ENCODE measurements at regions not wholly inside any gene's neighbourhood (a gene's known extent, or its start where the extent isn't known, plus 50 kb on each side); places are given as distances from the start of the nearest gene placed in this dataset.

- DNase-seq, result no peak
Observed at GRCh38 chr5:7036192-7036835, 323.1 kb downstream of the TENT4A start.

DNA sequence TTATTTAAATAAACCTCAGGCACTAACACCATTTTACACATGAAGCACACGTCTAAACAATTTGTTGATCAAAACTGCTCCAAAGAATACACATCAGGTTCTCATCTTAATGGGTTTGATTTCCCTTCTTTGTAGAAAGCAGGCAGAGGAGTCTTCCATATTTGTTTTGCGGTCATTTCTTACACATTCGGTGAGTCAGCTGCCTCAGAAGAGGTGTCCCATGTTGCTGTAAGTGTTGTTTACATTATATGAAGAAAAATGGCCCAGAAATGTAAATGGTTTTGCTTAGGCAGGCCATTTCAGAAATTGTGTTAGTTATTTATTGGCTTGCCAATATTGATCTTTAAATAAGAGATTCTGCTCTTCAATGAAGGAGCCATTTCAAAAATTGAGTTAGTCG lies 325.8 kb downstream of the TENT4A start:
- DNase-seq, result no peak

DNA sequence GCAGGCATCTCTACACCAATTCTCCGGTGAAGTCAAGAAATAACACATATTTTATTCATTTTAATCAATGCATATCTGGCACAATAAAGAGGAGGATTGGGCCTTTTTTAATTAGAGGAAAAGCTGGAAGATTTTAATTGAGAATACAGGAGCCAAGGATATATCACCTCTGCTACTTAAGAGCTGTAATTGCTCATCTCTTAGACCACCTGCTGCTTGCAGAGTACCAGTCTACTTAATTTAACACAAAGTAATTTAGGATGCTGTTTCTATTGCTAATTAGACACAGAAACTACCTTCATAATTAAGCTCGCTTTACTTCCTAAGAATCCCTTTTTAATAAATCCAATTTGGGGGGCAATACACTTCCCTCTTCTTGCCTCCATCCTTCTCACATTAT lies 326.9 kb downstream of the TENT4A start:
- DNase-seq, result no peak

GRCh38 chr5:7043797-7044196 lies 330.6 kb downstream of the TENT4A start:
- DNase-seq, result no peak

DNA sequence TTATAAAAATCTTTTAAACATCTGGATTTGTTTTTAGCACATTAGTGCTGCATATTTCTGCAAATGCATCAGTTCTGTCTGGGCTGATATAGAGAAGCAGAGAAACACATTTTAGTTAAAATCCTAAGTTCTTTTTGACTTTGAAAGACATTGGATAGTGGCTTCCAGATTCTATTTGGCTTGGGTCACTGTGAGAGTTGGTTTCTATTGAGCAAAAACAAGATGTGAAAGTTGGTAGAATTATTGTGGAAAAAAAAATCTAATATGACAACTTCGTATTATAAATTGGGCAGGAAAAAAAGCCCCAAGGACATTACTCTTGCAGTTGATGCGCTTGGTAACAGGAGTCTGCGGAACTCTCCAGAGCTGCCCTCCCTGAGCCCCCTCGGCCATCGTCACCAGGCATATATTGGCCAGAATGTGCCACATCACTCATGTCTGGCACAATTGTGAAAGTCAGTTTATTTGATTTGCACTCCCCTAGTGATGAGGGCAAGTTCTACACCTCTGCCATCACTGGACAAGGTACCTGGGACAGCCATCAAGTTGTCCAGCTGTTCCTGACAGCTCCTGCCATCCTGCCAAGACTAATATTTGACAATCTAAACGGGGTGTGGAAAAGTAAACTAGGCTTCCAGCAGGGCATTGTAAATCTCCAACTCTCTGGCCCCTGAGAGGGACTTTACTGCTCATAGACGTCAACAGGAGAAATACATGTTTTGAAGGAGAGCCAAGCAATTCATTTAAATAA lies 334.5 kb downstream of the TENT4A start:
- DNase-seq, result no peak

DNA sequence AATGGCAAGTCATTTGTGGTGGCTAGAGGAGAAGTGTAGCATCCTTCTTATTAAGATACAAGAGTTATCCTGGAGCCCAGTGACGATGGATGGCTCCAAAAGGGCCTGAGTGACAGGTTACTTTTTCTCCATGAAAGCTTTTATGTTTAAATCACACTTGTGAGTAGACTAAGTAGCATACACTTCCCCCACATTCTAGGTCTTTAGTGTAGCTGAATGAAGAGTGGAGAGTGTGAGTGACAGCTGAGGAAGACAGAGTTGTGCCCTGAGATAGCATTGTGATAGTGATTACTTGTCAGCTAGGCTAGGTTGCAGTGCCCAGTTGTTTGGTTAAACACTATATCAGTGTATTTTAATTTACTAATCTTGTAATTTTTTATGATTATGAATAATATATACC lies 337.8 kb downstream of the TENT4A start:
- no peak for DNase-seq

DNA sequence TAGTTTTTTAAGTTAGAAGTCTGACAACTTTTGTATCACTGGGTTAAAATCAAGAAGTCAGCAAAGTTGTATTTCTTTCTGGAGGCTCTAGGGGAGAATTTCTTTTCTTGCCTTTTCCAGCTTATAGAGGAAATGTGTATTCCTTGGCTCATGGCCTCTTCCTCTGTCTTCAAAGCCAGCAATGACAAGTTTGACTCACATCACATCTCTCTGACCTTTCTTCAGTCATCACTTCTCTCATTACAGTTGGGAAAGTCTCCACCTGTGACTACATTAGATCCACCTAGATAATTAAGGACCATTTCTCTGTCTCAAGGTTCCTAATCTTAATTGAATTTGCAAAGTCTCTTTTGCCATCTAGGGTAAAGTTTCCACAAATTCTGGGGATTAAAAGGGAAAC lies 339.9 kb downstream of the TENT4A start:
- DNase-seq, result no peak

DNA sequence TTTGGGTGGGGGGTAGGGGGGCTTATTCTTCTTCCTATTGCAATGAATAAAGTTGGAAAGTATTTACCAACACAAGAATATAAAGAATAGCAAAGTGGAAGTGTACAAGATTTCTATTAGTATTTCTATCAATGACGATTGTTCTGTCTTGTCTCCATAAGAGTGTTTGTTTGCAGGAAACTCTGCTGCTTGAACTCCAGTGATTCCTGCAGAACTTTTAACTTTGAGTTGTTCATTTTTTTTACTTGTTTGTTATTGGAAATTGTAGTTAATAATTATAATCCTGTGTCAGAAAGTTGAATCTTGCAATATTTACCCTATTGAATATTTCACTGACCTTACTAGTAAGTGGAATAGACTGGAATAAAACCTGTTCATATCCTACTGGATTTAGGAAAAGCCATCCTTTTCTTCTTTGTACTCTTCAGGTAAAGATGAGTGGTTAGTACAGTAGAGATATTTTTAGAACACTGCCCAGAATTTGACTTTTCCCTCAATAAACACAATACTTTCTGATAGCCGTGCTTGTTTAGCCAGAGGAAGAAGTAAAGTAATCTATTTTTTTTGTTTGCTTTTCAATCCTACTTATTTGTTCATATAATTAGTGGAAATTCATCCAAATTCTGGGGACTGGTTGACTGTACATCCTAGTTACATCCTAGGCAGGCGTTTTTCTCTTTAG lies 340.4 kb downstream of the TENT4A start:
- DNase-seq, result no peak

- no peak for DNase-seq
Observed at GRCh38 chr5:7066471-7067235, 329.3 kb upstream of the ADCY2 start.

- DNase-seq, result no peak
Observed at GRCh38 chr5:7068156-7068555, 327.8 kb upstream of the ADCY2 start.

DNA sequence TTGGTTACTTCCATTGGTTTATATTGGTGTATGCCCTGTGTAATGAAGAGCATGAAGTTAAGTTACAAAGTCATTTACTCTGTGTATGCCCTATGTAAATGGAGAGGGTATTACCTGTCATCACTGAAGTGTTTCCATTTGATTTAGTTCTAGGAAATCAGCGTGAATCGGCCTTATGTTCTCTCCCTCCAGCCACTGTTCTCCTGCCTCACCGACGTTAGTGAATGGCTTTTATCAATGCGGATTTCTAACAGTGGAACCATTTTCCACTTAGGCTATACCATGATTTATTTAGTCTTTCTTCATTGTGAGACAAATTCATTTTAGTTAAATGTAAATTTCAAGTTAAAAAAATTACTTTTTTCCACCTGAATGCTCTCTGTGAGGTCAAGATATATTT lies 327.0 kb upstream of the ADCY2 start:
- DNase-seq, result no peak

GRCh38 chr5:7072188-7072587 lies 323.8 kb upstream of the ADCY2 start:
- no peak for DNase-seq

- DNase-seq, result no peak
Observed at GRCh38 chr5:7073666-7074065, 322.3 kb upstream of the ADCY2 start.

DNA sequence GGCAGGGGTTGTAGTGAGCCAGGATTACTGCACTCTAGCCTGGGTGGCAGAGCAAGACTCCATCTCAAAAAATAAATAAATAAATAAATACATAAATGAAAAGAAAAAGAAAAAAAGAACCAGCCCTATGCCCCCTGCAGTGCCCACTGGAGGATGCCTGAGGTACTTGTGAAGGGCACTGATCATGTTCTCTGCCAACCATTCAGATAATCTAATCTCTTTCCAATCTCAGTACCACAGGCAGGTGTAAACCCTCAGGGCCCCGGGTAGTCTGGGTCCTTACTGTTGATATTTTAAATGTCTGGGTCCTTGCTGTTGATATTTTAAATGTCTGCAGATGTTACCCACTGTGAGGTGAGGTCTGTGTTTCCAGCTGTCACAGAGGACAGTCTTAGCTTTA lies 321.8 kb upstream of the ADCY2 start:
- DNase-seq, result no peak

- DNase-seq, result no peak
Observed at GRCh38 chr5:7075470-7075869, 320.5 kb upstream of the ADCY2 start.

DNA sequence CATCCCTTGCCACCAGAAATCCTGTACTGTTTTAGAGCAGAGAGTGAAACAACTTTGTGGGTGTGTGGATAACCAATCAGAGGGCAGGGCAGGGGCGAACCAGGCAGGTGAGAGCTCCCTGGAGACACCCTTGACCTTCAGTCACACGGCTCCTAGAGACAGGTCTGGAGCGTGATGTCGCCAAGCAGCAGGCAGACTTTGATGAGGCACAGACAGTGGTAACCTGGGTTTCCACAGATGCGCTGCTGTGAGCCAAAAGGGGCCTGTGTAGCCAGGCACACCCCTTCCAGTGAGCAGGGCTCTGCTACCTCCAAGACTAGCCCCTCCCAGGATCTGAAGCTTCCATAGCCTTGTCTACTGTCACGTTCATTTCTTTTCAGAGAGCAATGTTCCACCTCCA lies 317.8 kb upstream of the ADCY2 start:
- DNase-seq, result no peak

DNA sequence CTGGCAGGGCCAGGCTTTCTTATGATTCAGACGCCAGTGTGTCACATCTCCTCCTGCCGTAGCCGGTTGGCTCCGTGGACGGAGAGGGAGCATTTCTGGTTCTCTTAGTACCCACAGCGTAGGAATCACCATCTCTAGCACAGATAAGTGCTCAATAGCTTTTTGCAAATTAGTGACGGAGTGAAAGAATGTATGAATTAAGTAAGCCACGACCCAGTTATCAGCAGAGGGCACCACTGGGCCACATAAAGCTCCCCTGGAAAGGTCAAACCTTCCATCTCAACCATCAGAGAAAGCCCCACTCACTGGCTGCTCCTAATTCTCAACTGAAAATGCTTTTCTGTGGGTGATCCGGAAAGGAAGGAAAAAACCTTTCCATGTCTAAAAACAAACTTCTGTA lies 317.0 kb upstream of the ADCY2 start:
- no peak for DNase-seq

GRCh38 chr5:7080501-7080900 lies 315.4 kb upstream of the ADCY2 start:
- no peak for DNase-seq

DNA sequence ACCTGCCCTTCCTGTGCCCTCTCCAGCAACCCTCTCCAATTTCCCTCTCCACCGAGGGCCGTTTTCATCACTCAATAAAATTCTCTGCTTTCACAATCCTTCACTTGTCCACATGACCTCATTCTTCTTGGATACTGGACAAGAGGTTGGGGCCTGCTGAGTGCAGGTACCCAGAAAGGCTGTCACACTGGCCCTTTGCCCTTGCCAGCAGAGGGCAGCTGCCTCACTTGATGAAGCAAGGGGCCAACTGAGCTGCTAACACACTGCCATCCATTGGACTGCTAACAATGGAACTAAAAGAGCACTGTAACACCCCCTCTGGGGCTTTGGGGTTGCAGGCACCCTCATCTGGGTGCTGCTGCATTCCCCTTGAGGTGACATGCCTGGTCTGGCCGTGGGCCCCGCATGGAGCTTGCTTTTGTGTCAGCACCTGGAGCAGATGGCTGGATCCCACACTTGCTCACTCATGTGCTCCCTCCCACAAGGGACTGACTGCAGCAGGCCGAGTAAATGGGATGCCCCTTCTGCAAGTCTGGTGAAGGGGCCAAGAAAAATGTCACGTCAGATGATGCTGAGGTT lies 308.1 kb upstream of the ADCY2 start:
- DNase-seq, result no peak

DNA sequence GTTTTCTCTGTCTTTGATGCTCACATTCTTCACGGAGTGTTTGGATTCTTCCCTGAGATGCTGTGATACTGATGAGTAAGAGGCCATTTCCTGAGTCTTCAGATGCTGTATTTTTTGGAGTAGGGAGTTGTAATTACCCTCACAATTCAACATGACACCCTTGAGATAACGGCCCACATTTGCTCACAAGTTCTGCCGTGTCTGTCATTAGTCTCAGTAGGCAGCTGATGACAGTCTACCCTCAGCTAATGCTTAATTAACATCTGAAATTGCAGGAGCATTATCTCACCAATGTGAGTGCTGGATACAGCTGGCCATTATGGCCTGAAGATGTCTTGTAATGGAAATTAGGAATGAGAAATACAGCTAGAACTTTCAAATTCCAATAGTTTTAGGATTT lies 307.1 kb upstream of the ADCY2 start:
- DNase-seq, result no peak

- no peak for DNase-seq
Observed at GRCh38 chr5:7094626-7095025, 301.3 kb upstream of the ADCY2 start.

GRCh38 chr5:7096294-7096693 lies 299.6 kb upstream of the ADCY2 start:
- DNase-seq, result no peak

GRCh38 chr5:7105358-7105757 lies 290.6 kb upstream of the ADCY2 start:
- DNase-seq, result no peak

Measured in CD4-positive, alpha-beta T cell treated with Interferon alpha-2 for 1 hour (primary cell).